Panc1 (cell line): ENCODE measurements at regions not wholly inside any gene's neighbourhood (a gene's known extent, or its start where the extent isn't known, plus 50 kb on each side); places are given as distances from the start of the nearest gene placed in this dataset.

Experiments
- ATAC-seq: fragments of 200-7000 bp; cut with Tn5 transposase; 2 replicates; pipeline ENCODE4 v1.9.1; 2020; ENCODE audit warnings: mild to moderate bottlenecking, moderate library complexity
- BruUV-seq: library from RNA; stranded (reverse); fragments of 400-500 nt; replicated peaks from 2 replicates; lab custom pipeline; 2021; lab: Mats Ljungman, UMichigan
- CTCF ChIA-PET: fragments of 300-600 bp; sonication (Branson Sonifier 250); formaldehyde crosslinking; loops from one replicate; lab custom pipeline; 2022; ENCODE audit warnings: antibody characterized with exemption; lab: Charles Lee
- POLR2A ChIA-PET: fragments of 300-600 bp; sonication (Branson Sonifier 250); formaldehyde crosslinking; loops from one replicate; lab custom pipeline; 2022; ENCODE audit warnings: antibody characterized with exemption; lab: Charles Lee
- DNase-seq: peaks from one replicate; pipeline ENCODE4 v3.0.0-alpha.2; 2010; ENCODE audit warnings: low read depth, low spot score
- H3K27ac ChIP-seq: 2 replicates; pipeline ENCODE4 v1.5.1; 2011; ENCODE audit warnings: mild to moderate bottlenecking, low read length, inconsistent platforms
- H3K27me3 ChIP-seq: fragments of 200-500 bp; sonication (Bioruptor generic); 2 replicates; pipeline ENCODE4 v1.6.0; 2014; ENCODE audit warnings: low read length, inconsistent platforms; ENCODE audit not compliant: control insufficient read depth, insufficient read depth
- H3K36me3 ChIP-seq: fragments of 200-500 bp; sonication (Bioruptor generic); 2 replicates; pipeline ENCODE4 v1.5.1; 2014; ENCODE audit warnings: inconsistent platforms, mild to moderate bottlenecking, low read length, moderate library complexity; ENCODE audit not compliant: control insufficient read depth, insufficient read depth
- H3K4me1 ChIP-seq: 2 replicates; pipeline ENCODE4 v1.5.1; 2011; ENCODE audit warnings: inconsistent platforms, mild to moderate bottlenecking, low read length, moderate library complexity; ENCODE audit not compliant: control insufficient read depth, insufficient read depth
- H3K4me3 ChIP-seq, 2 experiments: 2 replicates each; pipeline ENCODE4 v1.5.1; 2011 to 2012; ENCODE audit warnings: low read depth in 2 of 2, low read length in 2 of 2, mild to moderate bottlenecking in 2 of 2, inconsistent platforms in 1 of 2, moderate library complexity in 1 of 2
- H3K9me3 ChIP-seq: fragments of 200-500 bp; sonication (Bioruptor generic); 2 replicates; pipeline ENCODE4 v1.5.1; 2014; ENCODE audit warnings: low read depth, mild to moderate bottlenecking, inconsistent platforms, low read length, moderate library complexity; ENCODE audit not compliant: control insufficient read depth, insufficient read depth
- CTCF ChIP-seq: fragments of 450-650 bp; IDR thresholded peaks from 2 replicates; pipeline ENCODE4 v1.5.1; 2017; ENCODE audit warnings: mild to moderate bottlenecking
- POLR2AphosphoS5 ChIP-seq: IDR thresholded peaks from 2 replicates; pipeline ENCODE4 v1.6.1; 2012; ENCODE audit warnings: mild to moderate bottlenecking, low read depth, low read length, moderate library complexity
- REST ChIP-seq, 2 experiments: IDR thresholded peaks; 2 replicates each; pipeline ENCODE4 v1.6.1; 2011 to 2012; ENCODE audit warnings: low read depth in 2 of 2, control low read depth in 1 of 2, low read length in 1 of 2, mild to moderate bottlenecking in 1 of 2, moderate library complexity in 1 of 2; ENCODE audit not compliant: insufficient read depth in 1 of 2
- SIN3A ChIP-seq: IDR thresholded peaks from 2 replicates; pipeline ENCODE4 v1.6.1; 2012; ENCODE audit warnings: low read depth, mild to moderate bottlenecking, low read length, moderate library complexity, borderline replicate concordance; ENCODE audit not compliant: insufficient read depth
- TCF7L2 ChIP-seq: IDR thresholded peaks from 2 replicates; pipeline ENCODE4 v1.6.1; 2011; ENCODE audit warnings: mild to moderate bottlenecking, low read depth, low read length, inconsistent platforms
- in situ Hi-C: cut with HindIII; loops from 2 replicates; pipeline ENCODE4 v1.10.0; 2016; ENCODE audit warnings: low sequenced_read_pairs, low pct_unique_long_range_greater_than_20kb
- intact Hi-C: fragments of 100-400 bp; cut with micrococcal nuclease; formaldehyde crosslinking; loops from one replicate; pipeline ENCODE4 v1.10.0; 2022; ENCODE audit not compliant: unreplicated experiment

GRCh38 chr4:178665916-178666315, 1223.7 kb upstream of the AGA start:
- no peak overlapping the region for H3K4me3 ChIP-seq
- ChIA-PET POLR2A (no interaction called here), CTCF (no interaction called here)
- DNase-seq (no peak), ATAC-seq (no peak)
- H3K27me3 ChIP-seq: no peaks in the 10 kb centered on the region
- H3K27ac ChIP-seq: no peak overlapping the region
- H3K4me1 ChIP-seq: no peaks in the 10 kb centered on the region
- BruUV-seq: no TSS peak
- no peaks in the 10 kb centered on the region for H3K9me3 ChIP-seq
- in situ Hi-C loops (no loop called here), intact Hi-C loops (no loop called here)
- TF ChIP-seq POLR2AphosphoS5 (no peak), CTCF (no peak), SIN3A (no peak), TCF7L2 (no peak), REST (IDR thresholded peaks at IDR 0.05; ENCODE audit: insufficient read depth in 1 of 2, low read depth in 2 of 2, low read length in 1 of 2) (no peak)
- H3K36me3 ChIP-seq: no peaks in the 10 kb centered on the region

- CTCF ChIA-PET: no interaction called here
- Histone ChIP-seq H3K27ac (no peak overlapping the region), H3K4me3 (no peak overlapping the region), H3K36me3 (no peaks in the 10 kb centered on the region), H3K9me3 (no peaks in the 10 kb centered on the region), H3K4me1 (no peaks in the 10 kb centered on the region), H3K27me3 (no peaks in the 10 kb centered on the region)
- no peak for ATAC-seq
- in situ Hi-C loops (no loop called here), intact Hi-C loops (no loop called here)
- POLR2A ChIA-PET: no interaction called here
- TF ChIP-seq POLR2AphosphoS5 (no peak), TCF7L2 (no peak), CTCF (no peak), REST (IDR thresholded peaks at IDR 0.05; ENCODE audit: insufficient read depth in 1 of 2, low read depth in 2 of 2, low read length in 1 of 2) (no peak), SIN3A (no peak)
- no TSS peak for BruUV-seq
- DNase-seq: no peak
Measured at GRCh38 chr4:178671766-178672165, 1229.5 kb upstream of the AGA start.
